IMR-90 (cell line): ENCODE measurements at regions not wholly inside any gene's neighbourhood (a gene's known extent, or its start where the extent isn't known, plus 50 kb on each side); places are given as distances from the start of the nearest gene placed in this dataset.
A peak's percentile ranks its signal among the peaks of the same experiment; 100 is the strongest.

Source experiments
- ATAC-seq: fragments of 200-7000 bp; cut with Tn5 transposase; 2 replicates; pipeline ENCODE4 v1.9.1; 2020; ENCODE audit warnings: low read depth, mild to moderate bottlenecking, moderate library complexity
- BruUV-seq: library from RNA; stranded (reverse); fragments of 400-500 nt; replicated peaks from 2 replicates; lab custom pipeline; 2021; lab: Mats Ljungman, UMichigan
- CTCF ChIA-PET: fragments of 300-600 bp; formaldehyde crosslinking; extraction: SDS; loops from one replicate; lab custom pipeline; 2021; ENCODE audit warnings: antibody characterized with exemption; lab: Yijun Ruan, JAX
- POLR2A ChIA-PET: fragments of 300-600 bp; sonication (Branson Sonifier 250); formaldehyde crosslinking; loops from one replicate; lab custom pipeline; 2022; ENCODE audit warnings: antibody characterized with exemption; ENCODE audit not compliant: unreplicated experiment; lab: Charles Lee
- DNase-seq: peaks from one replicate; pipeline ENCODE4 v3.0.0; 2013
- H2AFZ ChIP-seq: replicated peaks from 2 replicates; pipeline ENCODE3; 2013; ENCODE audit warnings: low read length, mild to moderate bottlenecking; ENCODE audit not compliant: poor library complexity
- H2AK5ac ChIP-seq: 2 replicates; pipeline ENCODE4 v1.6.1; 2013; ENCODE audit warnings: low read depth, low read length, inconsistent platforms
- H2AK9ac ChIP-seq: replicated peaks from 2 replicates; pipeline ENCODE3; 2013; ENCODE audit warnings: mild to moderate bottlenecking, low read depth, low read length, moderate library complexity; ENCODE audit not compliant: poor library complexity
- H2BK120ac ChIP-seq: 2 replicates; pipeline ENCODE4 v1.6.1; 2013; ENCODE audit warnings: low read depth, low read length, inconsistent platforms
- H2BK15ac ChIP-seq: 3 replicates; pipeline ENCODE4 v1.6.1; 2013; ENCODE audit warnings: low read depth, low read length, inconsistent platforms
- H2BK20ac ChIP-seq: 2 replicates; pipeline ENCODE4 v1.6.1; 2013; ENCODE audit warnings: low read depth, mild to moderate bottlenecking, inconsistent platforms, low read length, moderate library complexity
- H2BK5ac ChIP-seq: 2 replicates; pipeline ENCODE4 v1.6.1; 2013; ENCODE audit warnings: mild to moderate bottlenecking, low read depth, low read length, inconsistent platforms; ENCODE audit not compliant: poor library complexity, severe bottlenecking
- H3K14ac ChIP-seq: replicated peaks from 2 replicates; pipeline ENCODE4 v1.6.1; 2013; ENCODE audit warnings: low read depth, low read length, inconsistent platforms
- H3K18ac ChIP-seq: 2 replicates; pipeline ENCODE4 v1.6.1; 2013; ENCODE audit warnings: low read depth, low read length, control low read depth
- H3K23ac ChIP-seq: 2 replicates; pipeline ENCODE4 v1.6.1; 2013; ENCODE audit warnings: low read depth, low read length, inconsistent platforms
- H3K27ac ChIP-seq: 2 replicates; pipeline ENCODE4 v1.5.1; 2013; ENCODE audit warnings: mild to moderate bottlenecking, control low read depth, low read length; ENCODE audit not compliant: insufficient read depth
- H3K27me3 ChIP-seq: 2 replicates; pipeline ENCODE4 v1.6.1; 2013; ENCODE audit warnings: low read length; ENCODE audit not compliant: control insufficient read depth, insufficient read depth
- H3K36me3 ChIP-seq: 2 replicates; pipeline ENCODE4 v1.6.1; 2013; ENCODE audit warnings: low read length, mixed read lengths; ENCODE audit not compliant: control insufficient read depth, insufficient read depth
- H3K4ac ChIP-seq: 2 replicates; pipeline ENCODE4 v1.6.1; 2013; ENCODE audit warnings: low read depth, low read length, inconsistent platforms
- H3K4me1 ChIP-seq: 2 replicates; pipeline ENCODE4 v1.6.1; 2013; ENCODE audit warnings: low read length, mixed read lengths; ENCODE audit not compliant: control insufficient read depth, insufficient read depth
- H3K4me2 ChIP-seq: 2 replicates; pipeline ENCODE4 v1.6.1; 2013; ENCODE audit warnings: low read depth, mild to moderate bottlenecking, control low read depth, low read length, moderate library complexity
- H3K4me3 ChIP-seq: 2 replicates; pipeline ENCODE4 v1.5.1; 2013; ENCODE audit warnings: low read depth, mild to moderate bottlenecking, control low read depth, low read length, moderate library complexity; ENCODE audit not compliant: insufficient read depth
- H3K56ac ChIP-seq: 2 replicates; pipeline ENCODE4 v1.6.1; 2013; ENCODE audit warnings: low read length, inconsistent platforms; ENCODE audit not compliant: insufficient read depth; ENCODE audit errors: extremely low read depth
- H3K79me1 ChIP-seq, 2 experiments: 2 replicates each; pipeline ENCODE4 v1.6.1; 2013; ENCODE audit warnings: low read length in 2 of 2, inconsistent platforms in 1 of 2, low read depth in 1 of 2
- H3K9ac ChIP-seq: 2 replicates; pipeline ENCODE4 v1.6.1; 2013; ENCODE audit warnings: low read depth, low read length, control low read depth
- H3K9me1 ChIP-seq: 2 replicates; pipeline ENCODE4 v1.6.1; 2013; ENCODE audit warnings: low read length, inconsistent platforms; ENCODE audit not compliant: insufficient read depth
- H3K9me3 ChIP-seq: 2 replicates; pipeline ENCODE4 v1.6.1; 2013; ENCODE audit warnings: low read length; ENCODE audit not compliant: control insufficient read depth, insufficient read depth
- H4K20me1 ChIP-seq: 2 replicates; pipeline ENCODE4 v1.6.1; 2013; ENCODE audit warnings: low read length, inconsistent platforms; ENCODE audit not compliant: insufficient read depth
- H4K5ac ChIP-seq: 2 replicates; pipeline ENCODE4 v1.6.1; 2013; ENCODE audit warnings: mild to moderate bottlenecking, low read depth, low read length, control low read depth
- H4K8ac ChIP-seq, 2 experiments: 2 replicates each; pipeline ENCODE4 v1.6.1; 2013; ENCODE audit warnings: low read depth in 2 of 2, low read length in 2 of 2, control low read depth in 1 of 2, inconsistent platforms in 1 of 2
- H4K91ac ChIP-seq: 2 replicates; pipeline ENCODE4 v1.6.1; 2013; ENCODE audit warnings: low read depth, low read length, inconsistent platforms; ENCODE audit not compliant: insufficient read depth
- CEBPB ChIP-seq: IDR thresholded peaks from 2 replicates; pipeline ENCODE4 v1.6.1; 2012; ENCODE audit warnings: low read depth, low read length, improper control_type of control experiment
- POLR2A ChIP-seq: IDR thresholded peaks from 2 replicates; pipeline ENCODE4 v1.6.1; 2012; ENCODE audit warnings: mild to moderate bottlenecking, low read depth, low read length
- RFX5 ChIP-seq: IDR thresholded peaks from 2 replicates; pipeline ENCODE4 v1.8.0; 2012; ENCODE audit warnings: low read depth, mild to moderate bottlenecking, low read length, moderate library complexity
- USF2 ChIP-seq: fragments of 150-350 bp; IDR thresholded peaks from 2 replicates; pipeline ENCODE4 v1.6.1; 2017; ENCODE audit warnings: mild to moderate bottlenecking, antibody characterized with exemption, low read length, low read depth
- WGBS, 2 experiments: methylation state at CpG; one replicate each; pipeline versions ENCODE4 v1.1.5 to v1.1.7; 2013; ENCODE audit warnings: missing lambda C conversion rate in 2 of 2; ENCODE audit not compliant: insufficient read length in 1 of 2; ENCODE audit errors: extremely low coverage in 2 of 2; 5-methylcytosine and 5-hydroxymethylcytosine counted together
- dilution Hi-C: fragments of 300-500 bp; cut with HindIII; formaldehyde crosslinking; loops from one replicate; pipeline ENCODE4 v1.14.3; 2018; ENCODE audit warnings: low sequenced_read_pairs; ENCODE audit not compliant: unreplicated experiment
- in situ Hi-C: fragments of 300-500 bp; cut with MboI; formaldehyde crosslinking; loops from 3 replicates; pipeline ENCODE4 v1.14.3; 2019; ENCODE audit warnings: low sequenced_read_pairs, inconsistent platforms, mixed read lengths
- intact Hi-C: fragments of 100-400 bp; cut with micrococcal nuclease; formaldehyde crosslinking; loops from 2 replicates; pipeline ENCODE4 v1.10.0; 2022

- in situ Hi-C loops (no loop called here), dilution Hi-C loops (no loop called here), intact Hi-C loops (no loop called here)
- ATAC-seq (no peak), DNase-seq (peak; percentile 5)
- no peaks in the 10 kb centered on the region for H3K9me3 ChIP-seq
- ChIA-PET CTCF (no interaction called here), POLR2A (no interaction called here)
- H3K4me1 ChIP-seq = no peaks in the 10 kb centered on the region
- no peak overlapping the region for H3K18ac ChIP-seq
- no peak overlapping the region for H3K9ac ChIP-seq
- H2BK120ac ChIP-seq = no peak overlapping the region
- H4K8ac ChIP-seq = no peak overlapping the region
- H2AK5ac ChIP-seq = no peak overlapping the region
- no peak overlapping the region for H3K23ac ChIP-seq
- TF ChIP-seq POLR2A = no peak
- TF ChIP-seq CEBPB = peak; percentile 38; the same call in 1 of the 2 replicates
- no peak for TF ChIP-seq RFX5
- TF ChIP-seq USF2 = no peak
- peaks cover 5% of the 10 kb centered on the region for H3K27me3 ChIP-seq
- H4K5ac ChIP-seq = no peak overlapping the region
- H2BK15ac ChIP-seq = no peak overlapping the region
- H2AK9ac ChIP-seq = no peak overlapping the region
- H3K79me1 ChIP-seq = no peaks in the 10 kb centered on the region
- H2AFZ ChIP-seq = no peak overlapping the region
- H4K20me1 ChIP-seq = no peaks in the 10 kb centered on the region
- H3K27ac ChIP-seq = no peak overlapping the region
- H3K4me3 ChIP-seq = no peak overlapping the region
- no peak overlapping the region for H2BK5ac ChIP-seq
- H3K36me3 ChIP-seq = no peaks in the 10 kb centered on the region
- no TSS peak for BruUV-seq
- WGBS, 2 experiments = no CpG with 5 or more reads among the region's 6 CpGs
- H2BK20ac ChIP-seq = no peak overlapping the region
- H3K56ac ChIP-seq = no peak overlapping the region
- H3K4ac ChIP-seq = no peak overlapping the region
- H3K4me2 ChIP-seq = no peak overlapping the region
- no peak overlapping the region for H3K14ac ChIP-seq
- no peaks in the 10 kb centered on the region for H3K9me1 ChIP-seq
- no peak overlapping the region for H4K91ac ChIP-seq
Observed at GRCh38 chr12:94792693-94793092, 142.3 kb upstream of the TMCC3 start.
